ENCODE measurements at regions not wholly inside any gene's neighbourhood (a gene's known extent, or its start where the extent isn't known, plus 50 kb on each side); places are given as distances from the start of the nearest gene placed in this dataset.

DNA sequence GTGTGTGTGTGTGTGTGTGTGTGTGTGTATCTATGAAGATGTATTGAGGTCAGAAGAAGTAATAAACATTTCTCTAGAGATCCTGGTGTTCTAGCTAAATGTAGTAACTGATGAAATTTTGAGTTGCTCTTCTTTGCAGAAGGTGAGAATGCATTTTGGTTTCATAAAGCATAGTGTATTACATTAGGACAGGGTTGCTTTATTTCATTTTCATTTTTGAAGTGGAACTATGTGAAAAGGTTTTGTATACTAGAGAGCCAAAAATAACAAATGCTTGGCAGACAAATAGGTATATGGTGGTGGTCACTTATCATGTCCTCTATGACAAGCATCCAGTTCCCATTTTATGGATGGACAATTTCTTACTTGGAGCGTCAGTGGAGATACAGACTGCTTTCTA lies 99.0 kb downstream of the CASP12 start:
- H3K9ac ChIP-seq (ENCODE audit: insufficient read depth, low read depth, low read length) = no peak overlapping the region
- WGBS (ENCODE audit: low lambda C conversion rate) = 63% methylated on average over 1 of the region's 1 CpG
- H2AFZ ChIP-seq (ENCODE audit: low read length) = no peak overlapping the region
- intact Hi-C loops (cut with micrococcal nuclease; ENCODE audit: unreplicated experiment) (no loop called here), in situ Hi-C loops (cut with HindIII; ENCODE audit: extremely low pct_ligation_motif_present, low pct_unique_long_range_greater_than_20kb) (no loop called here)
- H3K9me3 ChIP-seq (ENCODE audit: low read length) = no peaks in the 10 kb centered on the region
- FAIRE-seq = no peak
- CTCF ChIA-PET (ENCODE audit: low intra/inter-chr PET ratio, low total read pairs) = no interaction called here
- POLR2A ChIA-PET = no interaction called here
- no peaks in the 10 kb centered on the region for H3K79me2 ChIP-seq (ENCODE audit: insufficient read depth, low read length)
- ATAC-seq = no peak
- no peaks in the 10 kb centered on the region for H3K4me1 ChIP-seq (ENCODE audit: insufficient read depth, low read length)
- no peak overlapping the region for H3K27ac ChIP-seq (ENCODE audit: extremely low read length, insufficient read depth, low read length)
- no peak overlapping the region for H3K4me3 ChIP-seq (replicated peaks in 1 of 3; ENCODE audit: insufficient read depth in 1 of 3, low read depth in 2 of 3, low read length in 3 of 3)
- DNase-seq (ENCODE audit: low spot score) = no peak
- no peak overlapping the region for H3K4me2 ChIP-seq (ENCODE audit: low read depth, low read length)
- no peaks in the 10 kb centered on the region for H4K20me1 ChIP-seq (ENCODE audit: insufficient read depth, low read length)
- no peaks in the 10 kb centered on the region for H3K36me3 ChIP-seq (replicated peaks in 1 of 2; ENCODE audit: control insufficient read depth in 1 of 2, insufficient read depth in 2 of 2, low read length in 2 of 2)
- no peaks in the 10 kb centered on the region for H3K27me3 ChIP-seq (ENCODE audit: control insufficient read depth in 1 of 2, insufficient read depth in 2 of 2, low read length in 2 of 2)
- no TSS peak for BruUV-seq (replicated peaks)
- TF ChIP-seq, protein P1, sequence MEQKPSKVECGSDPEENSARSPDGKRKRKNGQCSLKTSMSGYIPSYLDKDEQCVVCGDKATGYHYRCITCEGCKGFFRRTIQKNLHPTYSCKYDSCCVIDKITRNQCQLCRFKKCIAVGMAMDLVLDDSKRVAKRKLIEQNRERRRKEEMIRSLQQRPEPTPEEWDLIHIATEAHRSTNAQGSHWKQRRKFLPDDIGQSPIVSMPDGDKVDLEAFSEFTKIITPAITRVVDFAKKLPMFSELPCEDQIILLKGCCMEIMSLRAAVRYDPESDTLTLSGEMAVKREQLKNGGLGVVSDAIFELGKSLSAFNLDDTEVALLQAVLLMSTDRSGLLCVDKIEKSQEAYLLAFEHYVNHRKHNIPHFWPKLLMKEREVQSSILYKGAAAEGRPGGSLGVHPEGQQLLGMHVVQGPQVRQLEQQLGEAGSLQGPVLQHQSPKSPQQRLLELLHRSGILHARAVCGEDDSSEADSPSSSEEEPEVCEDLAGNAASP (CRISPR knock-in tag; IDR thresholded peaks at IDR 0.05; ENCODE audit: borderline replicate concordance) = no peak
- TF ChIP-seq SRY (CRISPR knock-in tag; IDR thresholded peaks at IDR 0.05) = no peak

DNA sequence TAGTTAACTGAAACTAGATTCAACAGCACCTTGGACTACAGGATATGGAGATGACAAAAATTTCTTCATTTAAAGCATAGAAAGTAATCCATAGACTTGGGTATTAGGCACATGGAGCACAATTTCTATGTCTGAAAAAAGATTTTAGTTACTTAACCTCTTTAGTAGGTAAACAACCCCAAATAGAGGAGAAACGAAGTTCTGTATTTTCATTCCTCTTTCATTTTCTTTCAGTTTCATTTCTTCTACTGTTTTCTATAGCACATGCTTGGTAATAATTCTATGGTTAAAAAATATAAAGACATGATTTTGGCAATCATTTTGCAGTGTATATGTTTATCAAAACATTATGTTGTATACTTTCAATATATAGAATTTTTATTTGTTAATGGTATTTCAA lies 99.5 kb downstream of the CASP12 start:
- Histone ChIP-seq H3K27ac (ENCODE audit: extremely low read length, insufficient read depth, low read length) (no peak overlapping the region), H3K79me2 (ENCODE audit: insufficient read depth, low read length) (no peaks in the 10 kb centered on the region), H3K27me3 (ENCODE audit: control insufficient read depth in 1 of 2, insufficient read depth in 2 of 2, low read length in 2 of 2) (no peaks in the 10 kb centered on the region), H3K4me1 (ENCODE audit: insufficient read depth, low read length) (no peaks in the 10 kb centered on the region), H3K4me2 (ENCODE audit: low read depth, low read length) (no peak overlapping the region), H3K9ac (ENCODE audit: insufficient read depth, low read depth, low read length) (no peak overlapping the region), H3K9me3 (ENCODE audit: low read length) (no peaks in the 10 kb centered on the region), H4K20me1 (ENCODE audit: insufficient read depth, low read length) (no peaks in the 10 kb centered on the region), H3K4me3 (replicated peaks in 1 of 3; ENCODE audit: insufficient read depth in 1 of 3, low read depth in 2 of 3, low read length in 3 of 3) (no peak overlapping the region), H2AFZ (ENCODE audit: low read length) (no peak overlapping the region), H3K36me3 (replicated peaks in 1 of 2; ENCODE audit: control insufficient read depth in 1 of 2, insufficient read depth in 2 of 2, low read length in 2 of 2) (no peaks in the 10 kb centered on the region)
- DNase-seq (ENCODE audit: low spot score) (no peak), FAIRE-seq (no peak), ATAC-seq (no peak)
- BruUV-seq (replicated peaks) = no TSS peak
- TF ChIP-seq KLF13 (CRISPR knock-in tag; IDR thresholded peaks at IDR 0.05) (no peak), MLLT10 (CRISPR knock-in tag; IDR thresholded peaks at IDR 0.05) (no peak), RBM39 (IDR thresholded peaks at IDR 0.05; ENCODE audit: low read depth, low read length, poor library complexity, severe bottlenecking) (no peak), NFE2L2 (IDR thresholded peaks at IDR 0.05; ENCODE audit: low read length) (no peak), CAMTA2 (CRISPR knock-in tag; IDR thresholded peaks at IDR 0.05; ENCODE audit: borderline replicate concordance) (no peak)
- TF ChIP-seq, protein P2, sequence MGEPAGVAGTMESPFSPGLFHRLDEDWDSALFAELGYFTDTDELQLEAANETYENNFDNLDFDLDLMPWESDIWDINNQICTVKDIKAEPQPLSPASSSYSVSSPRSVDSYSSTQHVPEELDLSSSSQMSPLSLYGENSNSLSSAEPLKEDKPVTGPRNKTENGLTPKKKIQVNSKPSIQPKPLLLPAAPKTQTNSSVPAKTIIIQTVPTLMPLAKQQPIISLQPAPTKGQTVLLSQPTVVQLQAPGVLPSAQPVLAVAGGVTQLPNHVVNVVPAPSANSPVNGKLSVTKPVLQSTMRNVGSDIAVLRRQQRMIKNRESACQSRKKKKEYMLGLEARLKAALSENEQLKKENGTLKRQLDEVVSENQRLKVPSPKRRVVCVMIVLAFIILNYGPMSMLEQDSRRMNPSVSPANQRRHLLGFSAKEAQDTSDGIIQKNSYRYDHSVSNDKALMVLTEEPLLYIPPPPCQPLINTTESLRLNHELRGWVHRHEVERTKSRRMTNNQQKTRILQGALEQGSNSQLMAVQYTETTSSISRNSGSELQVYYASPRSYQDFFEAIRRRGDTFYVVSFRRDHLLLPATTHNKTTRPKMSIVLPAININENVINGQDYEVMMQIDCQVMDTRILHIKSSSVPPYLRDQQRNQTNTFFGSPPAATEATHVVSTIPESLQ (CRISPR knock-in tag; conservative IDR thresholded peaks at IDR 0.05) = no peak
- TF ChIP-seq, protein P3, sequence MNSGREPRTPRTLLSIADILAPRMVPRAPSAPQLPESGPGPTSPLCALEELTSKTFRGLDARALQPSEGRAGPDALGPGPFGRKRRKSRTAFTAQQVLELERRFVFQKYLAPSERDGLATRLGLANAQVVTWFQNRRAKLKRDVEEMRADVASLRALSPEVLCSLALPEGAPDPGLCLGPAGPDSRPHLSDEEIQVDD (CRISPR knock-in tag; IDR thresholded peaks at IDR 0.05; ENCODE audit: borderline replicate concordance) = no peak
- WGBS (ENCODE audit: low lambda C conversion rate) = 0% methylated on average over 1 of the region's 1 CpG
- intact Hi-C loops (cut with micrococcal nuclease; ENCODE audit: unreplicated experiment) = no loop called here
- ChIA-PET CTCF (ENCODE audit: low intra/inter-chr PET ratio, low total read pairs) (no interaction called here), POLR2A (no interaction called here)
- in situ Hi-C loops (cut with HindIII; ENCODE audit: extremely low pct_ligation_motif_present, low pct_unique_long_range_greater_than_20kb) = no loop called here
